ENCODE measurements at regions not wholly inside any gene's neighbourhood (a gene's known extent, or its start where the extent isn't known, plus 50 kb on each side); places are given as distances from the start of the nearest gene placed in this dataset.

- no peak for TF ChIP-seq CTCF (IDR thresholded peaks at IDR 0.05 in 8 of 11, conservative IDR thresholded peaks at IDR 0.05 in 3 of 11)
- no peak for TF ChIP-seq POLR2A (IDR thresholded peaks at IDR 0.05)
- no peak for TF ChIP-seq POLR2AphosphoS5 (IDR thresholded peaks at IDR 0.05)
Observed at GRCh38 chr12:87779858-87780498, 249.2 kb downstream of the C12orf50 start.
